ENCODE measurements at regions not wholly inside any gene's neighbourhood (a gene's known extent, or its start where the extent isn't known, plus 50 kb on each side); places are given as distances from the start of the nearest gene placed in this dataset.

GRCh38 chr6:141736104-141736503, 396.6 kb upstream of the GJE1 start:
- TF ChIP-seq SUZ12 (IDR thresholded peaks at IDR 0.05; ENCODE audit: extremely low read depth, insufficient read depth, insufficient read length) (no peak), YY1 (IDR thresholded peaks at IDR 0.05; ENCODE audit: insufficient read depth, insufficient read length) (no peak)
